Stimulated activated CD4-positive, alpha-beta T cell treated with anti-CD3 and anti-CD28 coated beads, Interleukin-2, amount 100 ng/mL, for 4 hours (primary cell): ENCODE measurements at regions not wholly inside any gene's neighbourhood (a gene's known extent, or its start where the extent isn't known, plus 50 kb on each side); places are given as distances from the start of the nearest gene placed in this dataset.
"Not testable (repeated sequence)": the region's sequence is repeated elsewhere in the genome, so short reads cannot be mapped to it uniquely, and the experiment has no call there.

ENCODE experiments used
- DNase-seq: peaks from one replicate; pipeline ENCODE4 v3.0.0-alpha.2; 2020; ENCODE audit warnings: low read depth

DNA sequence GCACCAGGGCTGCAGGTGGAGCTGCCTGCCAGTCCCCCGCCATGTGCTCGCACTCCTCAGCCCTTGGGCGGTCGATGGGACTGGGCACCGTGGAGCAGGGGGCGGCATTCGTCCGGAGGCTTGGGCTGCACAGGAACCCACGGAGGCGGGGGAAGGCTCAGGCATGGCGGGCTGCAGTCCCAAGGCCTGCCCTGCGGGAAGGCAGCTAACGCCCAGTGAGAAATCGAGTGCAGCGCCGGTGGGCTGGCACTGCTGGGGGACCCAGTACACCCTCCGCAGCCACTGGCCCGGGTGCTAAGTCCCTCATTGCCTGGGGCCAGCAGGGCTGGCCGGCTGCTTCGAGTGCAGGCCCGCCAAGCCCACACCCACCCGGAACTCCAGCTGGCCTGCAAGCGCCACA, 130.5 kb upstream of the RXFP2 start:
- DNase-seq: not testable (repeated sequence)

DNA sequence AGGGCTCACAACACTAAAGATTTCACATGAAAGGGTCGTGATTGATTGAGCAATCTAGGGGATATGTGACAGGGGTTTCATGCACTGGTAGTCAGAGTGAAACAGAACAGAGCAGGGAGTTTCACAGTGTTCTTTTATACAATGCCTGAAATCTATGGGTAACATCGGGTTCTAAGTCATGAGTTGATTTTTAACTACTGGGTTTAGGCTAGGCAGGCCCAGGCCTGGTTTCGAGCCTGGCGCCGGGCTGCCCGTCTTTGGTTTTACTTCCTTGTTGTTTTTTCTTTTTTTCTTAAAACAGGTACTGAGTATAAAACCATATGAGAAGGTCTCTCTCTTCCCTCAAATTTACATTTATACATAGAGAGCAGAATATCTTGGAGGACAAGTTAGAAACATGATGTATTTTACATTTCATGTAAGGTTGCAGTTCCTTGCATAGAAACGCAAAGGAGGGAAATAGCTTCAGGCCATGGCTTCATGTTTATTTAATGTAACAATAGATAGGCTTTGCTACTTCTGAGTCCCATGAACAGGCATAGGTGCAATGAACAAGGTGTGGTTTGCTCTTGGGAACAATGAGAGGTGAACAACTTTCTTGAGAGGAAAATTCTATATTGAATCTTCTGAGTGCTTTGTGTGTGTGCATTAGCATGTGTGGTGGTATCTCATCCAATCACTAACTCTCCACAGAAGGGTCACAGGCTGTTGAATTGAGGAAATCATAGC, 128.9 kb upstream of the RXFP2 start:
- no peak for DNase-seq

DNA sequence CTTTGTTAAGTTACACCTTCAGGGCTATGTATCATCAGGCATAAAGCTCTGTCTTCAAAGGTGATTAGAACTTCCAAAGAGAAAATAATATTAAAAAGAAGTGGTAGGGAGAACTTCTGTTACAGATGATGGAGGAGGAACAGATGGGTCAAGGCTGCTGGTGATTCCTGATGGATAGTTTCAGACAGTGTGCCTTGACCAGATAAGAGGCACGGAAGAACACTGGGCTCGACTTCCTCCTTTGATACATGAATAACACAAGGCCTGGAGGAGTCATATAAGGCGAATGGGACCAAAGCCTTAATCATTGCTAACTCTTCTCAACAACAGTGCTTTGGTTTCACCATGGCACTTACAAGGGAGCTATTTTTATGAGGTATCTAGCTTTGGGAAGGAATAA, 128.1 kb upstream of the RXFP2 start:
- no peak for DNase-seq

DNA sequence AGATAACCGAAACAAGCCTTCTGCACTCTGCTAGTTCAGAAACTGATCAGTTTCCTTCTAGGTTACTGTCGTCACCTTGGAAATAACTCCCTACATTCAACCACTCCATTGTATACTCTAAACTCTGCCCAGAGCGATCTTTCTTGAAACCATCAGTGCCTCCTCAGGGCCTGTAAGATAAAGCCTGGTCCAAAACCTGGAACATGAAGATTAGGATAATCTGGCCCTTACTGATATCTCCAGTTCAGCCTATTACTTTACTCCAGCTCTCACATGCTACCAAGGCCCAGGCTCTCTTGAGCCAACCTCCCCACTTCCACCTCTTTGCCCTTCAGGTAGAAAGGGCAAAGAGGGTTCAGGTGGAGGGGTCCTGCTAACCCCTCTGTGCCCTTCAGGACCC, 125.3 kb upstream of the RXFP2 start:
- no peak for DNase-seq

DNA sequence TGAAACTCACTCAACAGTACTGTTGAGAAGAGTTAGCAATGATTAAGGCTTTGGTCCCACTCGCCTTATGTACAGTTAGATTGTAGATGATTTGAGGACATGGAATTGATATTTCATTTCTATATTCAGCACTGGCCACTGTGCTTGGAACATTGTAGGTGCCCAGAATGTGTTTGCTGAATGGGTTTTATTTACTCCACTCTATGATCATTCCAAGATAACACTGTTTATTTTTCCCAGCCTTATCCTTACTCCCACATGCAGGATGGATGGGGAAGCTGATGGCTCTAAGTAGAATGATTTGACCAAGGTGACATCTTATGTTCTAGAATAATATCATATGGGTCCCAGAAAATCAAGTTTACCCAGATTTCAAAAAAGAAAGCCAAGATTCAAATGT, 124.6 kb upstream of the RXFP2 start:
- DNase-seq: no peak

DNA sequence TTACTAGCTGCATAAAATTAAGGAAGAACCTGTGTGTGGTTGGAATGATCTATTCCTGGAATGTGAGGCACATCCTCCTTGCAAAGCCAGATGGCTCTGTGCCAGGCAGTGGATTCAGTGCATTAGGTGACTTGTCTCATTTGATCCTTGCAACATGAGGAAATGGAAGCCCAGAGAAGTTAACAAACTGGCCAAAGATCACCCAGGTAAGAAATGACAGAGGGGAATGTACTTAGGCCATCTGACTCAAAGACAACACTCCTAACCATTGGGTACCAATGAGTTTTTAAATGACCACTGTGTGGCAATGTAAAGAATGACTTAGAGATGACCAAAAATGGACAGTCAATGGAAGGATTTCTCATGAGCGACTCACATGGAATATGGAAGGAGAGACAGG, 114.2 kb upstream of the RXFP2 start:
- DNase-seq: no peak

DNA sequence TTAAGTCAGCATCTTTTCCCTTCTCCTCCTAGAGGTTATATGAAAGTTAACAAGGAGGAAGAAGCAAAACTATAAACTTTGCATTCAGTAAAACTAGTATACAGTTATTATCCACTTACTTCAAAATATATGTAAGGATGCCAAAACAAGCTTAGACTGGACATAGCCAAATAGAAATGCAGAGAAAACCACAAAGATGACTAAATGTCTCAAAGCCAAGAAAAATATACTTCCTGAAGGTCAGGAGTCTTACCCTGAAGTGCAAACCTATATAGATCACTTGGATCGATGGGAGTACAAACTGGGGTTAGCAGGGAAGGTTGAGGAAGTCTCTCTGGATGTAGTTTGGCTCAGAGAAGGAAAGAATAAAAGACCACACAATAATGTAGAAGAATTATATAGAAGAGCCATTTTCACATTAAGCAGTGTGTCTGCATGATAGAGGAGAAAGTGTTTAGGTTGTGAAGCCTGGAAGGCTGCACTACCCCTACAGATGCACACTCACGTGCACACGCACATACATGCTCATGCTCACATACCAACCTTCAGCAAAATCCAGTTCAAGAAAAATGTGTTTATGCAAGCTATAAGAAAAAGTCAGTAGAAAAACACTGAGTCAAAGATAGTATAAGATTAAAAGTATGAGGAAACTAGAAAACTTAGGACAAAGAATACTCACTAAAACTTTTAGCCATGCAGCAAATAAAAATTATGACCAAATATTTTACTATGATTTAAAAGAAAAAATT, 112.1 kb upstream of the RXFP2 start:
- no peak for DNase-seq

DNA sequence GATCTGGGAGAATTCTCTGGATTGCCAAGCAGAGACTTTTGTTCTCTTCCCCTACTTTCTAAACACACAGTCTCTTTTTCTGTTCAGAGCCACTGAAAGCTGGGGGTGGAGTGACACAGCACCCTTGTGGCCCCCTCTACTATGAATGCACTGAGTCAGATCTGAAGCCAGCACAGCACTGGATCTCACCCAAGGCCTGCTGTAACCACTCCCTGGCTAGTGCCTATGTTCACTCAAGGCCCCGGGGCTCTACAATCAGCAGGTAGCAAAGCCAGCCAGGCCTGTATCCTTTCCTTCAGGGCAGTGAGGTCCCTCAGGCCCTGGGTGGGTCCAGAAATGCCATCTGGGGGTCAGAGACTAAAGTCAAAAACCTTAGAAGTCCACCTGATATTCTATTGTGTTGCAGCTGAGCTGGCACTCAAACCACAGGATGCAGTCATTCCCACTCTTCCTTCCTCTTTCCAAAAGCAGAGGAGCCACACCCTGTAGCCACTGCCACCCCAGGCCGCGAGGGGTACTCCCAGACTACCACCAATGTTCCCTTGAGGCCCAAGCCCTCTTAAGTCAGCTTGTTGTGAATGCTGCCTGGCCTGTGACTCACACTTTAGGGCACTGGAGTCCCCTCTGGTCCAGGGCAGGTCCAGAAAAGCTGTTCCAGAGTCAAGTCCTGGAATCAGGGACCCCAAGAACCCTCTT, 110.1 kb upstream of the RXFP2 start:
- DNase-seq: no peak

DNA sequence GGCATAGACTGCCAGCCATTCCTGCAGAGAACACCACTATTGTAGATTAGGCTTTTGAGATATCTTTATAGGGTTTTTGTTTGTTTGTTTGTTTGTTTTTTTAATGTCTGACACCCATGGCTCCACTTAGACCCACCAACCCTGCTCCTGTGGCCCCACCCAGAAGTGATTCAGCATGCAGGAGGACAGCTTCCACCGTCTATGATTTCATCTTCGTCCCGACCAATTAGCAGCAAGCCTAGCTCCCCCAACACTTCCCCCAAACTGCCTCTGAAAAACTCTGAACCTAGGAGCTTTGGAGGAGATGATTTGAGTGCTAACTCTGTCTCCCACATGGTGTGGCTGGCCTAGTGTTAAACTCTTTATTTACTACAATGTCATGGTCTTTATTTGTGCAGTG, 108.3 kb upstream of the RXFP2 start:
- no peak for DNase-seq

DNA sequence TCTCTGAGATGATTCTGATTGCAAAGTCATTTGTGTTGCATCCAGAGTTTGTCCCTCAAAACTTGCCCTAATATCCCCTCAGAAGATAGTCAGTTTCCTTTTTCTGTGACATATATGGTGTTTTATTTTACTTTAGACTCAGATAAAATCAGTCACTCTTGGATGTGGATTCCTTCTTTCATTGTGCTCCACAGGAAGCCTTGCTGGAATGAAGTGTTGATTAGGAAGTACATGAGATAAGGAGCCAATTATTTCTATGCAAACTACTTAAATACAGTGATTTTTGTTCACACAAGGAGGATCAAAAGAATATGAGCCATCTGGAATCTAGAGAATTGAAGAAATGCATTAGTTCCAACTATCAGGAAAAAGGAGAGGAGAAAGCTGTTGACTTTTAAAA, 107.6 kb upstream of the RXFP2 start:
- DNase-seq: no peak

DNA sequence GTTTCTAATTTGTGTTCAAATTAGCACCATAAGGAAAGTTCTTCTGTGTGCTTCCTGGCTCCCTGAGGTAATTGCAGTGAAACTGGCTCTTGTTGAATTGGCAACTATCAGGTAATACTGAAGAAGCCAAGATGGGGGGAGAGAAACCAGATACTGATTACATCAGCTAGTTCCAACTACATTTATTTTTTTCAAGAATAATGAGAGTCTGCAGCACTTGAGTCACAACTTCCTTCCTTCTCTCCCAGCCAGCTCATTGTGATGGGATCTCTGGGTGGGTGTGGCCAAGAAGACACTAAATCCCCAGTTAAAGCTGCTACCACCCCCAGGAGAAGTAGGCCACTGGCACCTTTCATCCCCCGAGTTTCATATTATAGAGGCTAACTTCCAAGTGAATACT, 100.7 kb upstream of the RXFP2 start:
- no peak for DNase-seq

DNA sequence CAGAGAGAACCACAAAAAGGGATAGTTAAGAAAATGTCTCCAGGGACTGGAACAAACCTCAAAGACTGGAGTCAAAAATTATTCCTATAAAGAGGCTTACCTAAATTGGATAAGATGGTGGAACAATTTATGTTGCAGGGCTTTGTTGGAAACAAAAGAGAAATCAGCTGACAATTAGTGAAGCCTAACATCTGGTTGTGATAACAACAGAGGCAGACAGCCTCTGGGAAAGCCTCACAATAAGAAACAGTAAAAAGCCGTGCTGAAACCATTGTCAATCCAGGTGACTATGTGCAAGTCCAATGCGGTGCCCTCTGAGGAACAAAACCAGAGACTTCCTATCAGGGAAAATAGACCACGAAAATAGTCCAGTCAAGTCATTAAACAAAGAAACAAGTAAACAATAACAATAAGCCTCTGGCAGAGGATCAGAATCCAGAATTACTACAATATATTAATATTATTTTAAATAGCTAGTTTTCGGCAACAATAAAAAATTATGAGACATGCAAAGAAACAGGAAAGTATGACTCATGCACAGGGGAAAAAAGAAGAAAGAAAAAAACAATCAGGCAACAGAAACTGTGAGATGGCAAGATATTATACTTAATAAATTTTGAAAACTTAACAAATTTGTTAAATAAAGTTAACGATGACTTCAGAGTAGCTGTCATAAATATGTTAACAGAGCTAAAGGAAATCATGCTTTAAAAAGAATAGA, 99.7 kb upstream of the RXFP2 start:
- DNase-seq: no peak

DNA sequence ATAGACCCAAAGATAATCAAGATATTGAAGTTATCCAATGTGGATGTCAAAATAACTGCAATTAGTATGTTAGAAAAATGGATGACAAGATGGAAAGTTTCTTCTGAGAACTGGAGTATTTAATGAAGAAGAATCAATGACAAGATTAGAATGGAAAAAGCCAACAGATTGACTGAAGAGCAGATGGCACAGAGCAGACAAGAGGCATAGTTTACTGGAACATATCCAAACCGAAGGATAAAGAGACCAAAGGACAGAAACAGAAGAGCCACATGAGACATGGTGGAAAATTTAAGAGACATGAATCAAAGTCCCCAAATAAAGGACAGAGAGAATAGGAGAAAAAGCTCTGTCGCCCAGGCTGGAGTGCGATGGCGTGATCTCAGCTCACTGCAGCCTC, 89.6 kb upstream of the RXFP2 start:
- no peak for DNase-seq

DNA sequence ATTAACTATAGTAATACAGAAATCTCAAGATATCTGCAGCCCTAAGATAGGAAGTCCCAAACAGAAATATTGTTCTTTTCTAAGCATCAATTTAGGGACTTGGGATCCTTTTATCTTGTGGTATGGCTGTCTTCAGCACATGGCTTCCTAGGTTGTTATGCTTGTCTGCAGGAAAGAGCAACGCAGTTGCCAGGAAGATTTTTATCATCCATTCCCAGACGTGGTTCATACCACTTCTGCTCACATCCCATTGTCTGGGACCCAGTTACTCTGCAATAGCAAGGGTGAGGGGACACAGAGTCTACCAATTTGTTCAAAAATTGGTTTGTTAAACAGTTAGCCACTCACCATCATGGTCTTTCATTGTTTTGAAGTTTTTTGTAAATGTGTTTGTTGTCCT, 85.6 kb upstream of the RXFP2 start:
- DNase-seq: no peak

DNA sequence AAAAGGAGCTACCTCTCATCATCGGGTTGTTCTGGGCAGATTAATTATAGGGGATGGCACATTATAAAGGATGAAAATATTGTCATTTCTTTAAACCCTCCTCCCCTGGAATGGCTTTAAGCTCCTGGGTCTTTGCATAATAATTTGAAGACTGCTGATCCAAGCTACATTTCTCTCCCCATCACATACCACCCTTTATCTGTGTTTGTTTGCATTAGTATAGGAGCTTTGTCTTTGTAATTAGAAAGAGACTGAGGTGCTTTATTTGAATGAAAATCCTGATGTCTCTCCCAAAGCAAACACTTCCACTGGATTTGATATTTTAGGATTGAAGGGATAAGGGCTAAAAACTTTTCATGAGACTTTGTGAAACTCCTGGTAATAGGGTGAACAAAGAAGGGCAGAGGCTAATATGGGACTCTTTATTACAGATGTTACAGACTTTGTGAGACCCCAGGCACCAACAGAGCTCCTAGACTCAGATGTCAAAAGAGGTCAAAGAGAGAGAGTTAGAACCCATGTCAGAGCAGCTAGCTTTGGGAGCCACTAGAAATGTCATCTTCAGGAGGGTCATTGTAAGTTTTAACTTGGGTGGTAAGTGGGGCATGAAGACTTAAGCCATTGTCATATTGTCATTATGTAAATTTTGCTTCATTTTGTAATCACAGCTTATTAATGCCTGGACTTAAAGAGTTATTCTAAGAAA, 75.3 kb upstream of the RXFP2 start:
- no peak for DNase-seq

DNA sequence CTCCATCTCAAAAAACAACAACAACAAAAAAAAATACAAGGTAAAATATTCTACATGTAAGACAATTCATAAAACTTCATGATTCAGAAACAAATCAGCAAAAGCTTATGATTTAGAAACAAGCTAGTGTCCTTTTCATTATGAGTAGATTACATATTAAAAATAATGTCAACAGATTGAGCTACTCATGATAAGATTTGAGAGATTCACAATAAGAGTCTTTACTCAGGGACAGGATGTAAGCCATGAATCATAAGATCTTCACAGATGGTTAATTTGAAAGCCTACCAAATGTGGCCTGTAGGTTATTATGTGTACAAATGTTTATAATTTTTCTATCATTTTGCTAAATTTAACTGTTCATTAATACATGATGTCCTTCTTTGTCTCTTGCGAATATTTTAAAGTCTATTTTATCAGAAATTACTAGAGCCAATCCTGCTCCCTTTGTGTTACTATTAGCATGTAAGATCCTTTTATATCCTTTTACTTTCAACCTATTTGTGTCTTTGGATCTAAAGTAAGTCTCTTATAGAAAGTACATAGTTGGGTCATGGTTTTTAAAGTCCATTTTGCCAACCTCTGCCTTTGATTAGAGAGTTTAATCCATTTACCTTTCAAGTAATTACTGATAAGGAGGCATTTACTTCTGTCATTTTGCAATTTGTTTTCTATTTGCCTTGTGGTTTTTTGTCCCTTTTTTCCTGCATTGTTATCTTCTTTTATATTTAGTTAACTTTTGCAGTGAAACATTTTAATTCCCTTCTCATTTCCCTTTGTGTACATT, 68.3 kb upstream of the RXFP2 start:
- no peak for DNase-seq

DNA sequence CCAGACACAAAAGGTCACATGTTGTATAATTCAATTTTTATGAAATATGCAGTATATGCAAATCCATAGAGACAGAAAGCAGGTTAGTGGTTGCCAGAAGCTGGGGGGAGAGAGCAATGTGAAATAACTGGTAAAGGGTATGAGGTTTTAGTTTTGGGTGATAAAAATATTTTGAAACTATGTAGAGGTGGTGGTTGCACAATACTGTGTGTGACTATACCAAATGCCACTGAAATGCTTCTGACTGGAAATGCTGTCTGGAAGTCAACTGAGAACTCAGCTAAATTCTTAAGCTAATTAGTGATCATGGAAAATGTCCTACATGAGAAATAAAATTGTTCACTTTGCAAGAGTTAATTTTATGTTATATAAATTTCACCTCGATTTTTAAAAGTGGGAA, 65.3 kb upstream of the RXFP2 start:
- DNase-seq: no peak

DNA sequence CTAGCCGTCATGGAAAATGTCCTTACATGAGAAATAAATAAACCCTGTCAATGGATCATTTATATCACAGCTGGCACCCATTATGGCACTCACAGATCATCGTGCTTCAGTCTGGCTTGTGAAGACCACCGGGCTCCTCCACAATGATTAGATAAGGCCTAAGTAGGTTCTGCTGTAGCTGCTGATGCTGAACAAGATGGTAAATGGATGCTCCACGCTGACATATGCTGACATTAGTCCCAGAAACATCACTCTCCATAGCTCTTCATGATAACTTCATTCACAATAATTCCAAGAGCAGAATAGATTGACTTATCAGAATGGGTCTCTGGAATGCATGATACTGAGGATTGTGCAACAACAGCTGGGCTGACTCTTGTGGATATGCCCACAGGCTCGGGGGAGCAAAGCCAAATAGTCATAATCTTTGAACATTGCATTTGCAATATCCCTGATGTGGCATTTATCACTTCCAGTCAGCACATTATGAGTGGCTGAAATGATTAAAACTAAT, 63.8 kb upstream of the RXFP2 start:
- DNase-seq: no peak

DNA sequence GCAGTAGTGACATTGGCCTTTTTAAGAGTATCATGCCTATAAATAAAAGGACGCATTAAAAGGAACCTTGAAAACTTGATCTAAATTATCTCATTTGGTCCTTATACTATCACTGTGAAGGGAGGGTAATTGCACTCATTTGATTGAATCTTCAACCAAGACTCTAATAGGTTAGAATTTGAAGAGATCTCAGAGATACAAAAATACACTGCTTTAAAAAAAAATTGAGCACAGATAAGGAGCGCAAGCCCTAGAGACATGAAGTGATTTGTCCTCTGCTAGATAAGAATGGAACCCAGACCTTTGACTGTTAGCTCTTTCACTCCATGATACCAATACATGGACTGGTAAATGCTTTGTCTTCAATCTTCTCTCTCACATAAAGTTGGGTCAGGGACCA, 58.2 kb upstream of the RXFP2 start:
- no peak for DNase-seq

DNA sequence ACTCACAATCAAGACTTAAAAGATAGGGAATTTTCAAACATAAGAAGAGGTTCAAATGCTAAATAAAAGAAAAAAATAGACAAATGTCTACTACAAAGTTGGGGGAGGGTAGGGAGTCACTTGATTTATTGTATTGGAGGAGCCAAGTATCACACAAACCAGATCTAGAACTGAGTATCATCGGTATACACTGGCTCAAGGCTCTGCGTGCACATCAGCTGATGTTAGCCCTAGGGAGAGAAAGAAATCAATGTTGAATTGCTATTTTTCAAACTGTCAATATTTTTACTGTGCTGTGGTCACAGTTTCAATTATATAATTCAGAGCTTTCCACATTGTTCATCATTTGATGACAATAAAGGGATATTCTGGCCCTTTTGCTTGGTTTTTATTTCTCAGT, 54.9 kb upstream of the RXFP2 start:
- no peak for DNase-seq
